HG02571 (cell line): ENCODE measurements at regions not wholly inside any gene's neighbourhood (a gene's known extent, or its start where the extent isn't known, plus 50 kb on each side); places are given as distances from the start of the nearest gene placed in this dataset.

Experiments used
- ATAC-seq: cut with Tn5 transposase; IDR thresholded peaks from one replicate; pipeline ENCODE4 v1.9.1; 2021; ENCODE audit warnings: mild to moderate bottlenecking, moderate library complexity; ENCODE audit not compliant: unreplicated experiment

- ATAC-seq = no peak
Measured at GRCh38 chr4:143055997-143056396, 128.7 kb upstream of the USP38 start.

DNA sequence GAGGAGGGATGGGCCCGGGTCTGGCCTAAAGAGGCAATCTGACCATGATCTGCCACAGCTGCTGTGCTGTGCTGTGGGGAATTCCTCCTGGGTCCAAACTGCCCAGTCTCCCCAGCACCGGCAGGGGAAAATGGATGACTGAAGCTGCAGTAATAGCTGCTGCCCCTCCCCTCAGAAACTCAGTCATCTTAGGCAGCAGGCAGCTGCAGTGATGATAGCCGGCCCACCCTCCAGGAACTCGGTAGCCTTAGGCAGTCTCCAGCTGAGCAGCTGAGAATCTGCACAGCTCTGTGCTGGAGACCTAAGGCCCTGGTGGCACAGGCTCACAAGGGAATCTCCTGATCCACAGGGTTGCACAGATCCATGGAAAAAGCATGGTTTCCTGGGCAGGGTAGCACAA, 113.4 kb upstream of the USP38 start:
- no peak for ATAC-seq

DNA sequence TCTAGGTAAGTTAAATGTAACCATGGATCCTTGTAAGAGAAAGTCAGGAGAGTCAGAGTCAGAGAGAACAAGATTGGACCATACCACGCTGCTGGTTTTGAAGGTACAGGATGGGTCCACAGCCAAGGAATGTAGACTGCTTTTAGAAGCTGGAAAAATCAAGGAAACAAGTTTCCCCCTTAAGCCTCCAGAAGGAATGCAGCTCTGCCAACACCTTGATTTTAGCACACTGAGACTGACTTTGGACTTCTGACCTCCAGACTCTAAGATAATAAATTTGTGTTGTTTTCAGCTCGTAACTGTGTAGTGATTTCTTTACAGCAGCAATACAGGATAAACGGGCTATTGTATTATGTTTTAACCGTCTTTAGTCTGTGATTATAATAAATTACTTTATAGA, 108.0 kb upstream of the USP38 start:
- ATAC-seq = no peak

- ATAC-seq = no peak
Measured at GRCh38 chr4:143082701-143083100, 102.0 kb upstream of the USP38 start.

GRCh38 chr4:143083756-143084472, 100.8 kb upstream of the USP38 start:
- ATAC-seq = no peak

- no peak for ATAC-seq
Measured at GRCh38 chr4:143084566-143084965, 100.2 kb upstream of the USP38 start.

DNA sequence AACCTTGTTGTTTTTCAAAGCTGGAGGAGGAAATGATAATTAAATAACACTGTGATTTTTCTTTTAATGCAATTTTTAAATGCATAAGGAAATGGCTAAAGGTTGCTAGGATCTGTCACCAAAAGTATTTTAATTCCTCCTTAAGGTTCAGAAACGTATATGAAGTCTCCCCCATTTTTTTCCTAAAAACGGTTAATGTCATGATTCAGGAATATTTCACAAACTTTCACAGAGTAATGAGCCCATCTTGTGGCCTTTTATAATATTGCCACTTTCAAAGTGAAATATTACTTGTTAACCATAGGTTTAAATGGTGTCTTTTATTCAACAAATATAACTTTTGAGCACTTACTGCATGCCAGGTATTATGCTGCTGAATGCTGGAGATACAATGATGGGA, 99.5 kb upstream of the USP38 start:
- ATAC-seq = no peak

DNA sequence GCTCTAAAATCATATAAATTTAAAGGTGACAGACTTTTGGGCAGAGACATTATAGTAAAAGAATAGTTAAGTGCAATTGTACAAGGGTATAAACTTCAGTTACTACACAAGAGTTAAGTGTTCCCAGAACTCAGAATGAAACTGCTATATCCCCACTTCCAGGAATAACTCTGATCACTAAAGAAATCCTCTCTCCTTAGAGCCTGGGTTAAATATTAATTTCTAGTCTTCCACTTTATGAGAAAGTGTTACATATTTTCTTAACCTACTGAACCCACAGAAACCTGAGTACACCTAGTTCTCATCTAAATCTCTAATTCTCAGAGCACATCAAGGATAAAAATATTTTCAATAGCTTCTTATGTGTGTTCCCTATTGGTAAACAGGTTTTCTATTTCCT, 99.1 kb upstream of the USP38 start:
- ATAC-seq = no peak

- no peak for ATAC-seq
Measured at GRCh38 chr4:143089291-143089690, 95.4 kb upstream of the USP38 start.

DNA sequence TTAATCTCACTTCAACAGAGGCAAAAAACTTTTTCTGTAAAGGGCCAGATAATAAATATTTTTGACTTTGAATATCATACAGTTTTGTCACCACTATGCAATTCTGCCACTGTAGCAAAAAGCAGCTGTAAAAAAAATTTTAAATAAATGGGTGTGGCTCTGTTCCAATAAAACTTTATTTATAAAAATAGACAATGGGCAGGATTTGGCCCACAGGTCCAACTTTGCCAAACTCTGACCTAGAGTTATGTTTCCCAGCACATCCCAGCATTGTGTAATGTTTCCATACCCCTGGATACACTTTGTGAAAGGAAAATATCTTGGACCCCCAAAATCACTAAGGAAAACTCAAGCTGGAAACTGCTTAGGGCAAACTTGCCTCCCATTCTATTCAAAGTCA, 94.9 kb upstream of the USP38 start:
- ATAC-seq = no peak

DNA sequence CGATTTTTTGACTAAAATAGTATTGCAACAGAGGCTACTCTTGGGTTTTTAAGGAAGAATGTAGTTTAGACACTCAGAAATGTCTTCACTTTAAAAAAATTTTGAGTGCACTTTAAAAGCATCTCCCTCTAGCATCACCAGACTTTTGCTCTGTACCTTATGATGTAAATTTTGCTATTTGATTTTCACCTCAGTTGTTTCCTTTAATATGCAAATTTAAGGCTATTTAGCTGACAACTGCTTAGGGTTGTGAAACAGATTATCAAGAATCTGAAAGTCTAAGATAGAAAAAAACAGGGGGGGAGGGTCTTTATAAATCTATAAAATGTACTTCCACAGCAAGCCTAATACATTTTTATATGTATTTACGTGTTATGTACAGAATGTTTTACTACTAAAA, 92.9 kb upstream of the USP38 start:
- no peak for ATAC-seq

DNA sequence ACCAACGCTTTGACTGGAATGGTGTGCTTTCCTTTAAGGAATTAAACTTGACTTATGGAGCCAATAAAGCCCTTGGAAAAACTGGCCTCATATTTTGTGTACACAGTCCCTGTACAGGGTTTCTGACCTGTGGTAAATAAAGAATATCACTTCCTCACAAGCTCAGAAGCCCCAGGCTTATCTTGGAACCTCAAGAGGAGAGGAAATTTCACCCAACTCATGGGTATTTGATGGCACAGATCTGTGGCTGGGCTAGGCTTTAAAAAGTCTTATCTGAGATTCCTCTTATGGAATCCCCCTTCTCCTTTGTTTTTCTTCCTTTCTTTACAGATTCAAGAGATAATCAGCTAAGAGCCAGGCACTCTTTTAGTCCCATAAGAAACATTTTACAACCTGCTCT, 89.3 kb upstream of the USP38 start:
- ATAC-seq = no peak

- ATAC-seq = no peak
Measured at GRCh38 chr4:143097751-143098150, 87.0 kb upstream of the USP38 start.

DNA sequence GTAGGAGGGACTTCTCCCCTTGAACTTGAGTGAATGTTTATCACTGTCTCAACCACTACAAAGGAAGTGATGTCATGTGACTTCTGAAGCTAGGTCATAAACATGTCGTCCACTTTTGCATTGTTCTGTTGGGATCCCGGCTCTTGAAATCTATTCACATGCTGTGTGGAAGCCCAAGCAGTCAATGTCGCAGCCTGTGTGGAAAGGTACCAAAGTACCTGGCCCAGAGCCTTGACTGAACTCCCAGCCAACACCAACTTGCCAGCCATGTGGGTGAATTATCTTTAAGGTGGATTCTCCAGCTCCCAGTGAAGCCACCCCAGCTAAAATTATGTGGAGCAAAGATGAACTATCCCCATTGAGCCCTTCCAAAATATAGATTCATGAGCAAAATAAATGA, 85.0 kb upstream of the USP38 start:
- no peak for ATAC-seq

DNA sequence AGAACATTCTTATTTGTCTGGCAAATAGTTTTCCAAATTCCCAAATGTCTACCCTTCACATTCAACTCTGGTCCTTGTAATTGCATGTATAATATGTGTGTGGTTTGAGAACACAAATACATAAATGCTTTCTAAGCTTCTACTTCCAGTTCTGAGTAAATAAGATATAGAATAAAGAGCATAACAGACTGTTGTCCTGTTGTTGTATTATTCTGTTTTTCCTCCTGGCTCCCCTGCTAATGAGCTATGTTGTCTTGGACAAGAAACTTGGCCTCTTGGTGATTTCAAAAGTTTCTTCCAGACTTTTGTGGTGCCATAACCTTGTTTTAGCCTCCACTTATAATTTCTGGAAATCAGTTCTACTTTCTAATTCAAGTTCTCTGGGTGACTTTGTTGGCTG, 75.3 kb upstream of the USP38 start:
- no peak for ATAC-seq

DNA sequence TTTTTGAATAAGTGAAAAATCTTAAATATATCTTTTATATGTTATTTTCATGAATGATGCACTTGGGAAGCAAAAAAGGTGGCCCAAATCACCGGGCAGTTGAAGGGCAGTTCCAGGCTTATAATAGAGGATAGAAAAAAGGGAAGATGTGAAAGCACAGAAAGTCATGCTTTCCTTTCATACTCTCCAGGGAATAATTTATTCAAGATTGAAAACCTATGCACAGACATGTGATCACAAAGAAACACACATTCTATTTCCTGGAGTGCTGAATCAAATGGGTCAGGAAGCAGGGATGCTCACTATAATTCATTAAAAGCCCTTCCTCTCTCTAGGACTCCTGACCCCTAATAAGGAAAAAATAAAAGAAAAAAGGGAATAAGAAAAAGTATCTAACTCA, 66.1 kb upstream of the USP38 start:
- no peak for ATAC-seq

- no peak for ATAC-seq
Measured at GRCh38 chr4:143127621-143128020, 57.1 kb upstream of the USP38 start.

DNA sequence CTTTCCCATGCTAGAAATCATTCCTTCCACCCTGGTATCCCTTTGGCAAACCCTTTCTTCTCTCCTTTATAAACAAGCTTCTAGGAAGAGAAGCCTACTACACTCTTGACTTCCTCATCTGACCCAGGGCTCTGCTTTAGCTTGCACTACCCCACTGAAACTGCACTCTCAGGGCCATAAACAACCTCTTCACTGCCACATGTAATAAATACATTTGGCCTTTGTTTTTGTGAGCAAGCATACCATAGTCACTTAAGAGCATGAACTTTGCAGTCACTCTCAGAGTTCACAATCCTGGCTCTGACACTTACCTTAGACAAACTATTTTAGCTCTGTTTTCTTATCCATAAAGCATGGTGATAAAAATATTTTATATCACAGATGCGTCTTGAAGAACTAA, 50.7 kb upstream of the USP38 start:
- ATAC-seq = no peak
